ENCODE measurements at regions not wholly inside any gene's neighbourhood (a gene's known extent, or its start where the extent isn't known, plus 50 kb on each side); places are given as distances from the start of the nearest gene placed in this dataset.

GRCh38 chr14:86796221-86797074, 1196.5 kb downstream of the GALC start (continued):
- no peak for TF ChIP-seq ZBTB40 (IDR thresholded peaks at IDR 0.05)
- TF ChIP-seq ZBTB40 (CRISPR knock-in tag; IDR thresholded peaks at IDR 0.05), result no peak
- TF ChIP-seq IKZF1 (IDR thresholded peaks at IDR 0.05), result no peak
- peak; percentile 72 for TF ChIP-seq HNF4A (CRISPR knock-in tag; IDR thresholded peaks at IDR 0.05)
- TF ChIP-seq TRIM22 (IDR thresholded peaks at IDR 0.05), result no peak
- TF ChIP-seq ZFP37 (CRISPR knock-in tag; IDR thresholded peaks at IDR 0.05; ENCODE audit: borderline replicate concordance), result no peak
- no peak for TF ChIP-seq BCLAF1 (IDR thresholded peaks at IDR 0.05)
- TF ChIP-seq YY1 (IDR thresholded peaks at IDR 0.05; ENCODE audit: insufficient read depth, insufficient replicate concordance, low read depth, low read length), result no peak
- no peak for TF ChIP-seq ZMAT3 (CRISPR knock-in tag; conservative IDR thresholded peaks at IDR 0.05)
- no peak for TF ChIP-seq ZNF576 (CRISPR knock-in tag; IDR thresholded peaks at IDR 0.05)
- no peak for TF ChIP-seq MIXL1 (CRISPR knock-in tag; IDR thresholded peaks at IDR 0.05)
- peak; percentile 30 for TF ChIP-seq ASH2L (IDR thresholded peaks at IDR 0.05; ENCODE audit: insufficient read length, low read depth, low read length)
- TF ChIP-seq ZNF230 (CRISPR knock-in tag; IDR thresholded peaks at IDR 0.05), result no peak
- TF ChIP-seq SP140L (CRISPR knock-in tag; IDR thresholded peaks at IDR 0.05; ENCODE audit: borderline replicate concordance), result no peak
